Caco-2 (cell line): ENCODE measurements at regions not wholly inside any gene's neighbourhood (a gene's known extent, or its start where the extent isn't known, plus 50 kb on each side); places are given as distances from the start of the nearest gene placed in this dataset.
"Not testable (repeated sequence)": the region's sequence is repeated elsewhere in the genome, so short reads cannot be mapped to it uniquely, and the experiment has no call there.

Experiments
- BruUV-seq: library from RNA; stranded (reverse); fragments of 400-500 nt; replicated peaks from 2 replicates; lab custom pipeline; 2021; lab: Mats Ljungman, UMichigan
- CTCF ChIA-PET: fragments of 300-600 bp; sonication (Branson Sonifier 250); formaldehyde crosslinking; loops from one replicate; lab custom pipeline; 2022; ENCODE audit warnings: antibody characterized with exemption; lab: Charles Lee
- POLR2A ChIA-PET: fragments of 300-600 bp; sonication (Branson Sonifier 250); formaldehyde crosslinking; loops from one replicate; lab custom pipeline; 2022; ENCODE audit warnings: antibody characterized with exemption; lab: Charles Lee
- DNase-seq, 2 experiments: peaks; one replicate each; pipeline versions ENCODE4 v3.0.0 to v3.0.0-alpha.2; 2020 to 2022
- H3K27me3 ChIP-seq: replicated peaks from 2 replicates; pipeline ENCODE4 v1.6.0; 2011; ENCODE audit warnings: low read length; ENCODE audit not compliant: control insufficient read depth, insufficient read depth
- H3K36me3 ChIP-seq: 2 replicates; pipeline ENCODE4 v1.5.1; 2011; ENCODE audit warnings: low read length; ENCODE audit not compliant: control insufficient read depth, insufficient read depth
- H3K4me1 ChIP-seq: fragments of 250-450 bp; sonication (Bioruptor Pico); 2 replicates; pipeline ENCODE4 v1.5.1; 2020; ENCODE audit warnings: mild to moderate bottlenecking
- H3K4me3 ChIP-seq: 2 replicates; pipeline ENCODE4 v1.5.1; 2011; ENCODE audit warnings: low read depth, mild to moderate bottlenecking, control low read depth, low read length
- H3K9me3 ChIP-seq: fragments of 250-450 bp; sonication (Bioruptor Pico); 2 replicates; pipeline ENCODE4 v1.5.1; 2020; ENCODE audit warnings: mild to moderate bottlenecking, moderate library complexity
- H3K27ac Mint-ChIP-seq: one replicate; pipeline ENCODE4 v1.8.0; 2022; ENCODE audit warnings: mixed read lengths; ENCODE audit not compliant: unreplicated experiment
- H3K27me3 Mint-ChIP-seq: one replicate; pipeline ENCODE4 v1.8.0; 2022; ENCODE audit warnings: mixed read lengths; ENCODE audit not compliant: insufficient read depth, unreplicated experiment
- H3K36me3 Mint-ChIP-seq: one replicate; pipeline ENCODE4 v1.8.0; 2022; ENCODE audit warnings: mild to moderate bottlenecking, mixed read lengths; ENCODE audit not compliant: insufficient read depth, unreplicated experiment
- H3K4me1 Mint-ChIP-seq: one replicate; pipeline ENCODE4 v1.8.0; 2022; ENCODE audit warnings: low read depth, mixed read lengths; ENCODE audit not compliant: unreplicated experiment
- H3K4me3 Mint-ChIP-seq: one replicate; pipeline ENCODE4 v1.8.0; 2022; ENCODE audit warnings: mild to moderate bottlenecking, moderate library complexity, mixed read lengths; ENCODE audit not compliant: unreplicated experiment
- H3K9me3 Mint-ChIP-seq: one replicate; pipeline ENCODE4 v1.8.0; 2022; ENCODE audit warnings: mixed read lengths; ENCODE audit not compliant: unreplicated experiment
- intact Hi-C: fragments of 100-400 bp; cut with micrococcal nuclease; formaldehyde crosslinking; loops from one replicate; pipeline ENCODE4 v1.10.0; 2022; ENCODE audit not compliant: unreplicated experiment

- H3K4me1 ChIP-seq, intact Hi-C loops, BruUV-seq, DNase-seq, POLR2A ChIA-PET, H3K27ac Mint-ChIP-seq, H3K36me3 ChIP-seq, H3K27me3 Mint-ChIP-seq, H3K27me3 ChIP-seq, H3K36me3 Mint-ChIP-seq, H3K4me1 Mint-ChIP-seq, H3K9me3 ChIP-seq, CTCF ChIA-PET, H3K9me3 Mint-ChIP-seq, H3K4me3 Mint-ChIP-seq, H3K4me3 ChIP-seq: not testable (repeated sequence)
These were observed 73.5 kb downstream of the NPIPA8 start for GRCh38 chr16:18263046-18263445.

DNA sequence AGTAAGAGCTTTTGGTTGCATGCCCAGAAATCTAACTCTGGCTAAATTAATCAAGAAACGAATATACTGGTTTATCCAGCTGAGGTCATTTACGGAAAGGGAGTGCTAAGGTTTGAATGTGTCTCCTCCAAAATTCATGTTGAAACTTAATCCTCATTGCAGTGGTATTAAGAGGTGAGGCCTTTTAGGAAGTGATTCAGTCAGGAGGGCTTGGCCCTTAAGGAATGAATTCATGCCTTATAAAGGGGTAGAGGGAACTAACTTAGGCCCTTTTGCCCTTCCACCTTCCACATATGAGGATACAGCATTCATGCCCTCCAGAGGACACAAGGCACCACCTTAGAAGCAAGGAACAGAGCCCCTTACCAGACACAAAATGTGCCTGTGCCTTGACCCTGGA lies 74.7 kb downstream of the NPIPA8 start:
- H3K36me3 Mint-ChIP-seq, H3K27me3 Mint-ChIP-seq, H3K9me3 ChIP-seq, H3K9me3 Mint-ChIP-seq, H3K36me3 ChIP-seq, H3K27me3 ChIP-seq, DNase-seq, H3K4me1 ChIP-seq, H3K4me3 Mint-ChIP-seq, CTCF ChIA-PET, POLR2A ChIA-PET, intact Hi-C loops, H3K4me1 Mint-ChIP-seq, H3K27ac Mint-ChIP-seq, BruUV-seq, H3K4me3 ChIP-seq: not testable (repeated sequence)

GRCh38 chr16:18259496-18260176 lies 76.9 kb downstream of the NPIPA8 start:
- intact Hi-C loops, BruUV-seq, POLR2A ChIA-PET: not testable (repeated sequence)

GRCh38 chr16:18252943-18253342 lies 83.6 kb downstream of the NPIPA8 start:
- not testable (repeated sequence) for H3K27me3 ChIP-seq

More at GRCh38 chr16:18259496-18260176, 76.9 kb downstream of the NPIPA8 start:
- H3K9me3 Mint-ChIP-seq, H3K36me3 Mint-ChIP-seq, H3K9me3 ChIP-seq, H3K27me3 Mint-ChIP-seq, CTCF ChIA-PET, H3K27ac Mint-ChIP-seq, H3K4me3 ChIP-seq, H3K4me3 Mint-ChIP-seq, H3K4me1 ChIP-seq, H3K27me3 ChIP-seq, H3K4me1 Mint-ChIP-seq, DNase-seq, H3K36me3 ChIP-seq: not testable (repeated sequence)

DNA sequence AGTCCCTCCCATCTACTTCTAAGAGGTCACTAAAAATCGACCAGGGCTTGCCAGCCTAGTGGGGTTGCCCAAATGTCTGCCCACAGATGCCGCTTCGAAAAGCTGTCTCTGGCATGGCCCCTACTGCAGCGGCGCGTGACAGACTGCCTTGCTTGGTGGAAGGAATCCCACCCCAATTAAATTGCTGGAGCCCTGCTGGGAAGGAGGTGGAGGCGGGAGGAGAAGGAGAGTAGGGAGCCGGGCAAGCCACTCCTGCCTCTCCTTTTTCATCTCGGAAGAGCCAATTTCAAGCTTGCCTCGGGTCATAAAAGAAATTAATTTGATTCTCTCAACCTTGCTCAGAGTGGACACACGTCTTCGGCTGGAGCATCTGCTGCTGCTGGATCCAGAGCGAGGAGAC lies 106.0 kb downstream of the NPIPA8 start:
- H3K27me3 Mint-ChIP-seq: not testable (repeated sequence)

More at GRCh38 chr16:18252943-18253342, 83.6 kb downstream of the NPIPA8 start:
- H3K9me3 Mint-ChIP-seq, H3K4me1 ChIP-seq, BruUV-seq, H3K36me3 Mint-ChIP-seq, H3K4me3 Mint-ChIP-seq, H3K4me1 Mint-ChIP-seq, H3K36me3 ChIP-seq, intact Hi-C loops, DNase-seq, H3K4me3 ChIP-seq, POLR2A ChIA-PET, CTCF ChIA-PET, H3K27ac Mint-ChIP-seq, H3K27me3 Mint-ChIP-seq, H3K9me3 ChIP-seq: not testable (repeated sequence)

DNA sequence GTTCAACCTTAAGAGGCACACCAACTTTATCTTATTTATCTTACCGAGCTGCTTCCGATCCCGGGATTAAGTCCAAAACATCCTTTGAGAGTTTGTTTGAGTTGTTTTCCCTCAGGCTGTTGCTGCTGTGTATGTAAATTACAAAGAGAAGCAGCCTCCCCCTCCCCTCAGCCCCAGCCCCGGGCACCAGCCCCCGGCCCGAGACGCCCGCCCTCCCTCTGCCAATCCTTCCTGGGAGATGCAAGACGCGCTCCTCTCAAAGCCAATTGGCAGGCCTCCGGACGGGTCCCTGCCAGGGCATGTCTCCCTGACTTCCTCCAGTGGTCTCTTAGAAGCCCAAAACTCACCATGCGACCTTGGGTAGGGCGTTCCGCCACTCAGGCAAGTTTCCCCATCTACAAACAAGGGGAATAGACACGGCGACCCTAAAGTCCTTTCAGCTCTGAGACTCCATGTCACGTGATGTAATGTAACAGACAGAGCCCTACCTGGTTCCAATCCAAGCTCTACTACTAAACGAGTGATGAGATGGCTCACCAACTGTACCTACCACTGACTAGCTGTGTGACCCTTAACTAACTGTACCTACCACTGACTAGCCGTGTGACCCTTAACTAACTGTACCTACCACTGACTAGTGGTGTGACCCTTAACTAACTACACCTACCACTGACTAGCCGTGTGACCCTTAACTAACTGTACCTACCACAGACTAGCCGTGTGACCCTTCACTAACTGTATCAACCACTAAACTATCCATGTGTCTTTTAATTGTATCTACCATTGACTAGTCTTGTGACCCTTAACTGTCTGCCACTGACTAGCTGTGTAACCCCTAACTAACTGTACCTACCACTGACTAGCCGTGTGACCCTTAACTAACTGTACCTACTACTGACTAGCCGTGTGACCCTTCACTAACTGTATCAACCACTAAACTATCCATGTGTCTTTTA lies 114.2 kb downstream of the NPIPA8 start:
- H3K27ac Mint-ChIP-seq, POLR2A ChIA-PET: not testable (repeated sequence)

More for the DNA sequence above, 106.0 kb downstream of the NPIPA8 start:
- CTCF ChIA-PET, DNase-seq, H3K4me1 Mint-ChIP-seq, H3K9me3 ChIP-seq, H3K4me3 ChIP-seq, H3K9me3 Mint-ChIP-seq, intact Hi-C loops, H3K36me3 Mint-ChIP-seq, H3K4me3 Mint-ChIP-seq, BruUV-seq, H3K27ac Mint-ChIP-seq, H3K36me3 ChIP-seq, H3K4me1 ChIP-seq, H3K27me3 ChIP-seq, POLR2A ChIA-PET: not testable (repeated sequence)

More for the DNA sequence above, 114.2 kb downstream of the NPIPA8 start:
- BruUV-seq, H3K4me1 ChIP-seq, CTCF ChIA-PET, H3K27me3 Mint-ChIP-seq, H3K36me3 Mint-ChIP-seq, H3K36me3 ChIP-seq, H3K4me1 Mint-ChIP-seq, H3K4me3 Mint-ChIP-seq, H3K27me3 ChIP-seq, DNase-seq, H3K4me3 ChIP-seq, H3K9me3 ChIP-seq, H3K9me3 Mint-ChIP-seq, intact Hi-C loops: not testable (repeated sequence)
